Breast epithelium (tissue), 3 donors: ENCODE measurements at regions not wholly inside any gene's neighbourhood (a gene's known extent, or its start where the extent isn't known, plus 50 kb on each side); places are given as distances from the start of the nearest gene placed in this dataset.

Experiments used
- POLR2A ChIP-seq: fragments of 450-650 bp; IDR thresholded peaks from one replicate; pipeline ENCODE4 v1.6.1; 2016; ENCODE audit warnings: antibody characterized with exemption, mild to moderate bottlenecking, moderate library complexity
- POLR2AphosphoS5 ChIP-seq, 3 donors: sonication (generic); formaldehyde crosslinking; IDR thresholded peaks; one replicate each; pipeline ENCODE4 v1.6.1; 2017; ENCODE audit warnings: antibody characterized with exemption in 3 of 3
- TF ChIP-seq, protein P1 (sequence below), 3 donors: fragments of 450-650 bp; IDR thresholded peaks; one replicate each; pipeline ENCODE4 v1.5.1; 2016 to 2017; ENCODE audit warnings: antibody characterized with exemption in 3 of 3, mild to moderate bottlenecking in 3 of 3, moderate library complexity in 3 of 3

DNA sequence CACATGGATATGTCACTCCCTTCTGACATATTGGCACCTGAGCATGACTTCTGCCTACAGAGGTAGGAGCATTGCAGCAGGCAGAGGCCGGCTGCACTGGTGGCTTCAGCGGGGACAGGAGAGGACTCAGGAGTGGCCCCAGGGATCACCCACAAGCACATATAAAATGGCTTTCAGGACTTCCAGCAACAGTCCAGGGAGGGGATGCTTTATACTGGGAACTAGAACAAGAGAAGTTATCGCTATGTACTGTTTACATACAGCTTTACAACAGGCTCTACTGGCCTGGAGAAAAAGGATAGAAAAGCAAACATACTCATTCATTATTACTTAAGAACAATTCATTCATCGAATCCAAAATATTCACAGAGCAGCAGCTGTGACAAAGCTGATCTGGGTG is 337.8 kb downstream of the THBS2 start:
- TF ChIP-seq POLR2A (no peak), POLR2AphosphoS5 (IDR thresholded peaks at IDR 0.05) (no peak)
- TF ChIP-seq, protein P1, sequence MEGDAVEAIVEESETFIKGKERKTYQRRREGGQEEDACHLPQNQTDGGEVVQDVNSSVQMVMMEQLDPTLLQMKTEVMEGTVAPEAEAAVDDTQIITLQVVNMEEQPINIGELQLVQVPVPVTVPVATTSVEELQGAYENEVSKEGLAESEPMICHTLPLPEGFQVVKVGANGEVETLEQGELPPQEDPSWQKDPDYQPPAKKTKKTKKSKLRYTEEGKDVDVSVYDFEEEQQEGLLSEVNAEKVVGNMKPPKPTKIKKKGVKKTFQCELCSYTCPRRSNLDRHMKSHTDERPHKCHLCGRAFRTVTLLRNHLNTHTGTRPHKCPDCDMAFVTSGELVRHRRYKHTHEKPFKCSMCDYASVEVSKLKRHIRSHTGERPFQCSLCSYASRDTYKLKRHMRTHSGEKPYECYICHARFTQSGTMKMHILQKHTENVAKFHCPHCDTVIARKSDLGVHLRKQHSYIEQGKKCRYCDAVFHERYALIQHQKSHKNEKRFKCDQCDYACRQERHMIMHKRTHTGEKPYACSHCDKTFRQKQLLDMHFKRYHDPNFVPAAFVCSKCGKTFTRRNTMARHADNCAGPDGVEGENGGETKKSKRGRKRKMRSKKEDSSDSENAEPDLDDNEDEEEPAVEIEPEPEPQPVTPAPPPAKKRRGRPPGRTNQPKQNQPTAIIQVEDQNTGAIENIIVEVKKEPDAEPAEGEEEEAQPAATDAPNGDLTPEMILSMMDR (IDR thresholded peaks at IDR 0.05), result no peak
